ENCODE measurements at regions not wholly inside any gene's neighbourhood (a gene's known extent, or its start where the extent isn't known, plus 50 kb on each side); places are given as distances from the start of the nearest gene placed in this dataset.

GRCh38 chr11:39462506-39462905 lies 1996.9 kb downstream of the LRRC4C start:
- no peaks in the 10 kb centered on the region for H3K4me1 Mint-ChIP-seq (ENCODE audit: low read depth)

DNA sequence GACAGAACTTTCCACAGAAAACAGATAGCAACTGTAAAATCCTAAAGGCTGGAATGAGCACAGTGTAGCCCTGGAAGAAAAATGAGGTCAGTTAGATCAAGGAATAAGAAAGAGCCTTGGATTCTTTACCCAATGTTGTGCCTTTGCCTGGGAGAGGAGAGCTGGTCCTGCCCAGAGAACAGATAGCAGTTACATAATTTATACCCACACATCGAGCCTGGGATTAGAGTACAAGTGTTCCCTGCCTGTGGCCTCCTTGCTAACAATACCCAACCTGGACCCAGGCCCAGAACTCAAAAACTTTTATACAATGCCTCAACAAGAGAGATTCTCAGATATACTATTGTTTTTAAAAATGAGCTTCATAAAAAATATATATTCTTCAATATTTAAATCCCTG lies 1998.4 kb downstream of the LRRC4C start:
- Mint-ChIP-seq H3K36me3 (ENCODE audit: low read depth) (no peaks in the 10 kb centered on the region), H3K9me3 (ENCODE audit: low read depth) (no peaks in the 10 kb centered on the region), H3K4me1 (ENCODE audit: low read depth) (no peaks in the 10 kb centered on the region), H3K27me3 (ENCODE audit: low read depth) (no peaks in the 10 kb centered on the region), H3K27ac (ENCODE audit: unreplicated experiment) (no peak overlapping the region), H3K4me3 (ENCODE audit: unreplicated experiment) (no peak overlapping the region)
- DNase-seq (ENCODE audit: low spot score) = no peak
- TF ChIP-seq CTCF (IDR thresholded peaks at IDR 0.05) = no peak

More at GRCh38 chr11:39462506-39462905, 1996.9 kb downstream of the LRRC4C start:
- no peaks in the 10 kb centered on the region for H3K36me3 Mint-ChIP-seq (ENCODE audit: low read depth)
- no peak overlapping the region for H3K4me3 Mint-ChIP-seq (ENCODE audit: unreplicated experiment)
- no peak for DNase-seq (ENCODE audit: low spot score)
- H3K27me3 Mint-ChIP-seq (ENCODE audit: low read depth) = no peaks in the 10 kb centered on the region
- no peak overlapping the region for H3K27ac Mint-ChIP-seq (ENCODE audit: unreplicated experiment)
- H3K9me3 Mint-ChIP-seq (ENCODE audit: low read depth) = no peaks in the 10 kb centered on the region
- no peak for TF ChIP-seq CTCF (IDR thresholded peaks at IDR 0.05)

DNA sequence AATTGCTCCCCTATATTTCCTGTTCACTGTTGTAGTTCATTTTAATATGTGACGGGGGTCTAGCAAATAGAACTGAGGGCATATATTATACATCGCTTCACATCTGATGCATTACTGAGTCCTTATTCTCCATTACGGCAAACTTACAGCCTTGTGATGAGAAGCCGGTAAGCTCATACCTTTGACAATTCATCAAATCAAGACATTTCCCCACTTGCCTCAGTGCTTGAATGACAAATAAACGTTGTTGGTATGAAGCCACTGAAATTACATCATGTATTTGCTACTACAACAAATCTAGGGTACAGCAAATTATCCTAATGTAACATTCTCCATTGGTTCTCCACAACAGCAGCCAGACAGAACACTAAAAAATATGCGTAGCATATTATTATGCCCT lies 1999.8 kb downstream of the LRRC4C start:
- H3K9me3 Mint-ChIP-seq (ENCODE audit: low read depth) = no peaks in the 10 kb centered on the region
- no peak for DNase-seq (ENCODE audit: low spot score)
- no peak for TF ChIP-seq CTCF (IDR thresholded peaks at IDR 0.05)
- no peaks in the 10 kb centered on the region for H3K36me3 Mint-ChIP-seq (ENCODE audit: low read depth)
- H3K4me3 Mint-ChIP-seq (ENCODE audit: unreplicated experiment) = no peak overlapping the region
- H3K27me3 Mint-ChIP-seq (ENCODE audit: low read depth) = no peaks in the 10 kb centered on the region
- H3K4me1 Mint-ChIP-seq (ENCODE audit: low read depth) = no peaks in the 10 kb centered on the region
- H3K27ac Mint-ChIP-seq (ENCODE audit: unreplicated experiment) = no peak overlapping the region

DNA sequence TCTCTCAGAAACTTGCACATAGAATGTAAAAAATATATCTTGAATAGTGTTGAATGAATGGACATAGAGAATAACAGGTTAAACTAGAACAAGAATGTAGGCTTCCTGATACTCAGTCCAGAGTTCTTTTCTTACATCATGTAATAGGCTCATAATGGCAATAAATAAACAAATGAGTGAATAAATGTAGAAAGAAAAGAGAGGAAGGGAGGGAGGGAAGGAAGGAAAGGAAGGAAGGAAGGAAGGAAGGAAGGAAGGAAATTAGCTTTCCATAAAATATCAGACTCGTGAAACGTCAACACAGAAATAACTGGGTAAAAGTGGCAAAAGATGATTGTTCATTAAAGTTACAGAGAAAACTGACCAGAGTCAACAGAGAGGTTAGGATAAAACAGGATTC lies 2001.0 kb downstream of the LRRC4C start:
- Mint-ChIP-seq H3K27ac (ENCODE audit: unreplicated experiment) (no peak overlapping the region), H3K4me1 (ENCODE audit: low read depth) (no peaks in the 10 kb centered on the region), H3K9me3 (ENCODE audit: low read depth) (no peaks in the 10 kb centered on the region), H3K27me3 (ENCODE audit: low read depth) (no peaks in the 10 kb centered on the region), H3K4me3 (ENCODE audit: unreplicated experiment) (no peak overlapping the region), H3K36me3 (ENCODE audit: low read depth) (no peaks in the 10 kb centered on the region)
- TF ChIP-seq CTCF (IDR thresholded peaks at IDR 0.05) = no peak
- no peak for DNase-seq (ENCODE audit: low spot score)

GRCh38 chr11:39443424-39444022 lies 2015.9 kb downstream of the LRRC4C start:
- H3K36me3 Mint-ChIP-seq (ENCODE audit: low read depth) = no peaks in the 10 kb centered on the region
- no peak overlapping the region for H3K4me3 Mint-ChIP-seq (ENCODE audit: unreplicated experiment)
- H3K4me1 Mint-ChIP-seq (ENCODE audit: low read depth) = no peaks in the 10 kb centered on the region
- peaks cover 17% of the 10 kb centered on the region for H3K9me3 Mint-ChIP-seq (ENCODE audit: low read depth)
- H3K27ac Mint-ChIP-seq (ENCODE audit: unreplicated experiment) = no peak overlapping the region
- TF ChIP-seq CTCF (IDR thresholded peaks at IDR 0.05) = no peak
- no peak for DNase-seq (ENCODE audit: low spot score)
- H3K27me3 Mint-ChIP-seq (ENCODE audit: low read depth) = no peaks in the 10 kb centered on the region

Data from chondrocyte (in vitro differentiated cells).